GM12865 (cell line): ENCODE measurements at regions not wholly inside any gene's neighbourhood (a gene's known extent, or its start where the extent isn't known, plus 50 kb on each side); places are given as distances from the start of the nearest gene placed in this dataset.

Experiments used
- DNase-seq: peaks from one replicate; pipeline ENCODE4 v3.0.0; 2010; ENCODE audit warnings: low read depth
- H3K4me3 ChIP-seq: 2 replicates; pipeline ENCODE4 v1.5.1; 2011; ENCODE audit warnings: mild to moderate bottlenecking, low read depth, low read length, control low read depth
- TF ChIP-seq, protein P1 (sequence below): IDR thresholded peaks from 2 replicates; pipeline ENCODE4 v1.5.1; 2011; ENCODE audit warnings: low read length, control low read depth, low read depth, inconsistent platforms; ENCODE audit not compliant: insufficient read depth; ENCODE audit errors: missing control alignments

DNA sequence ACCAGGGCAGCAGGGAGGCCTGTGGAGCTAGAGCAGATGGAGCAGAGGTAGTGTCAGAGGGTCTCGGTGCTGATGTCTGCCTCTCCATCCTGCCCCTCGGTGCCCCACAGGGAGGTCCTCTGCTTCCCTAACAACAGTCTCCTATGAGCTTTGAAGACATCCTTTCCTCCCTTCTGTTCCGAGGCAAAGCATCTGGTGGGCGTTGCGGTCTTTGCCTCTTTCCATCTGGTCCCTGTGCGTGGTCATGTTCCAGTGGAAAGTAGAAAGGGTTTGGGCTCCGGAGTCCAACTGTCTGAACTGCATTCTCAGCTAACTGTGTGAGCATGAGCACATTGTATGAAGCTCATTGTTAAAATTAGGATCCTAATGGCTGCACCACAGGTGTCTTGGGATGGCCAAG lies 370.6 kb downstream of the AACS start:
- no peak for DNase-seq
- no peak overlapping the region for H3K4me3 ChIP-seq
- TF ChIP-seq, protein P1, sequence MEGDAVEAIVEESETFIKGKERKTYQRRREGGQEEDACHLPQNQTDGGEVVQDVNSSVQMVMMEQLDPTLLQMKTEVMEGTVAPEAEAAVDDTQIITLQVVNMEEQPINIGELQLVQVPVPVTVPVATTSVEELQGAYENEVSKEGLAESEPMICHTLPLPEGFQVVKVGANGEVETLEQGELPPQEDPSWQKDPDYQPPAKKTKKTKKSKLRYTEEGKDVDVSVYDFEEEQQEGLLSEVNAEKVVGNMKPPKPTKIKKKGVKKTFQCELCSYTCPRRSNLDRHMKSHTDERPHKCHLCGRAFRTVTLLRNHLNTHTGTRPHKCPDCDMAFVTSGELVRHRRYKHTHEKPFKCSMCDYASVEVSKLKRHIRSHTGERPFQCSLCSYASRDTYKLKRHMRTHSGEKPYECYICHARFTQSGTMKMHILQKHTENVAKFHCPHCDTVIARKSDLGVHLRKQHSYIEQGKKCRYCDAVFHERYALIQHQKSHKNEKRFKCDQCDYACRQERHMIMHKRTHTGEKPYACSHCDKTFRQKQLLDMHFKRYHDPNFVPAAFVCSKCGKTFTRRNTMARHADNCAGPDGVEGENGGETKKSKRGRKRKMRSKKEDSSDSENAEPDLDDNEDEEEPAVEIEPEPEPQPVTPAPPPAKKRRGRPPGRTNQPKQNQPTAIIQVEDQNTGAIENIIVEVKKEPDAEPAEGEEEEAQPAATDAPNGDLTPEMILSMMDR, result no peak

- DNase-seq, result no peak
- no peak overlapping the region for H3K4me3 ChIP-seq
- TF ChIP-seq, protein P1, result no peak
Measured at GRCh38 chr12:125436686-125437085, 371.5 kb downstream of the AACS start.

- DNase-seq, result no peak
- TF ChIP-seq, protein P1, result no peak
- H3K4me3 ChIP-seq, result no peak overlapping the region
Measured at GRCh38 chr12:125440399-125440798, 375.2 kb downstream of the AACS start.

DNA sequence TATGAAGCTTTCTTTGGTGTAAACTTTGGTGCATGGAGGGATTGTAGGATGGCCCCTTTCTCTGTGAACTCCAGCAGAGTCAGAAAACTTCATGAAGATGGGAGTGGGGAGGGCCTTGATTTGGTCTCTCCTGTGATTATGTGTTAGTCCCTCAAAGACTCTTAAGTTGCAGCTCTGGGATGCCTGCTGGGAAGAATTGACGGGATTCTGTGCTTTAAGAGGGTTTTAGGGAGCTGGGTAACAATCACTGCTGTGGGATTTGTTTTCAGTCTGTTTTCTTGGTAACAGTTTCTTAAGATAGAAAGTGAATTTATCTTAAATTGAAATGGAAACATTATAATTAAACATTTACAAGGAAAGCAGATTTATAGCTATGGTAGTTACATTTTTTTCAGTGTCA lies 378.1 kb downstream of the AACS start:
- H3K4me3 ChIP-seq, result no peak overlapping the region
- TF ChIP-seq, protein P1, result no peak
- no peak for DNase-seq

GRCh38 chr12:125451408-125451807 lies 386.2 kb downstream of the AACS start:
- no peak for DNase-seq
- no peak overlapping the region for H3K4me3 ChIP-seq
- TF ChIP-seq, protein P1, result no peak

- no peak overlapping the region for H3K4me3 ChIP-seq
- TF ChIP-seq, protein P1, result no peak
- no peak for DNase-seq
Measured at GRCh38 chr12:125453751-125454150, 388.5 kb downstream of the AACS start.

DNA sequence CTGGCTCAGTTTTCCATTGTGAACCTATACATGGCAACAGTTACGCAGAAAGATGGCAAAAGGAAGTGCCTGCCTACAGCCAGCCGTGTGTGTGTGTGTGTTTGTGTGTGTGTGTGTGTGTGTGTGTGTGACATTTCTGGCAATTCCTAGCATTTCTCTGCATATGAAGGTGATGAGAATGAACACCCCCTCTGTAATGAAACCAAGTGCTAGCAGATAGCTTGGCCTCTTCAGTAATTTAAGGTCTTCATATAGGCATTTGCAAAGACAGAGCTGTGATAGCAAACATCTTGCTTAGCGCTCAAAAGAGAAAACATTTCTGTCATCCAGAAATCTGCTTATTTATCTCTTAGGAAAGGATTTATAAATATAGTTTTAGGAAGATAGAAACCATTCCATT lies 389.1 kb downstream of the AACS start:
- TF ChIP-seq, protein P1, result no peak
- no peak for DNase-seq
- no peak overlapping the region for H3K4me3 ChIP-seq
